Hindlimb muscle (tissue), 1 donor: ENCODE measurements at regions not wholly inside any gene's neighbourhood (a gene's known extent, or its start where the extent isn't known, plus 50 kb on each side); places are given as distances from the start of the nearest gene placed in this dataset.
"Not testable (repeated sequence)": the region's sequence is repeated elsewhere in the genome, so short reads cannot be mapped to it uniquely, and the experiment has no call there.

ENCODE experiments used
- DNase-seq: peaks from one replicate; pipeline ENCODE4 v3.0.0-alpha.2; 2013

DNA sequence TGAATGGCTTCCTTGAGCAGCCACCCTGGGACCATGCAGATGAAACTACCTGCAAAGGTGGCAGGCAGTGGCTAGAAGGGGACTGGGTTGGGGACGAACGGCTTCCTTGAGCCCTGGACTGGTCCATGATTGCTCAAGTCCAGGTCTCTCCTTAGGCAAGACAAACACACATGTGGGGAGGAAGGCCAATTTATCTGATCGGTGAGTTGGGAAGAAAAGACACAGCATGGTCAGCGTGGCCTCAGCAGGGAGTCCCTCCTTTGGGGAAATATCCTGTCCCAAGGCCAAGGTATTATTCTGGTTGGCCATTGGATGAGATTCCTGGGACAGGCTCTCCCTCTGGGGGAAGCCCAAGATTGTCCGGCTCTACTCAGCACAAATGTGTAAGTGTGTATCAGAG is 116.3 kb upstream of the ERG start:
- no peak for DNase-seq

DNA sequence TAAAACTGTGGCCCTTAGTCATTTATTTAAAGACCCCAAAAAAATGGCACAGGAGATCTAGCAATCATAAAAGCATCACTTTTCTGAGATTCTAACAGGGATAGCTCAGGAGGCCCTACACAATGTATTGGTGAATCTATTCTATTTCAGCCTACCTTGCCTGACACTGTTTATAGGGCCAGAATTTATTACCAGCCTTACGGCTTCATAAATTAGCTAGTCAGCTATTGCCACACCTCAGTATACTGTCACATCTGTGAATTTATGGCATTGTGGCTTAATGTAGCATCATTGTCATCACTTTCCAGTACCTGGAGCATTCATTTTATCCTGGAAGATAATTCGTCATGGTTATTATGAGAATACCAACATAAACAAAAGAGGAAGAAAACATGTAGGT is 121.2 kb upstream of the ERG start:
- no peak for DNase-seq

DNA sequence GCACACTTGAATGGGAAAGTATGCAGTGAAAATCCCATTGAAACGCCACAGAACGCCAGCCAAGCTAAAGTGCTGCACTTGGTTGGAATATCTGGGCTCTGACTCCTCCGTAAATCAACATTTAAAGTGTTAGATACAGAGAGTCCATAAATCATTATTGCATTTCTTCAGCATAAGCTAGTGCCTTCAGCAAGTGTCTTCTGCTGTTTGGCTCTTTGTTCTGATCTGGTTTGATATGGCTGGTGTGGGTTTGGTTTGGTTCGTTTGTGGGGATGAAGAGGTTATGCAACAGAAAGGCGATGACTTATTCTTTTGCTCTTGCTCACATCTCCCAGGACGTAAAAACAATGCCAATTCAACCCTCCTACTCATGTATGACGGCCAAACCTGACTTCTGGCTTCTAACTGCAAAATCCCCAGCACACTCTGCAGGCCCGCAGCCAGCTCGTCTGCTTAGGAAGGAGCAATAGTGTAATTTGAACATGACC is 121.8 kb upstream of the ERG start:
- peak; percentile 70 for DNase-seq

DNA sequence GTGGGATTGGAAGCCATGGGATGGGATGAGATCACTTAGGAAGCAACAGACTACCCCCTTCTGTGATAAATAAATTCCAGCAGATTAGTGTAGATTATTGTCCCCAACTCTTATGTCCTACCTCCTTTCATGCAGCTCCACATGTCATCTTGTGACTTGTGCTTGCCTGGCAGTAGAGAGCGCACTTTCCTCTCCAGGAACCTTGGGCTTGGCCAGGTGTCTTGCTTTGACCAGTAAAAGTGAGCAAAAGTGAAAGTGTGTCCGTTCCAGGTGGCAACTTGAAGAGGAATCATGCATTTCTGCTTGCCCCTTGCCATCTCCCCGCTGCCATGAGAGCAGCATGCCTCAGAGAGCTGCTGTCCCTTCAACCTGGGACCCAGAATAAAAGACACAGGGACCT is 122.9 kb upstream of the ERG start:
- DNase-seq, result no peak

DNA sequence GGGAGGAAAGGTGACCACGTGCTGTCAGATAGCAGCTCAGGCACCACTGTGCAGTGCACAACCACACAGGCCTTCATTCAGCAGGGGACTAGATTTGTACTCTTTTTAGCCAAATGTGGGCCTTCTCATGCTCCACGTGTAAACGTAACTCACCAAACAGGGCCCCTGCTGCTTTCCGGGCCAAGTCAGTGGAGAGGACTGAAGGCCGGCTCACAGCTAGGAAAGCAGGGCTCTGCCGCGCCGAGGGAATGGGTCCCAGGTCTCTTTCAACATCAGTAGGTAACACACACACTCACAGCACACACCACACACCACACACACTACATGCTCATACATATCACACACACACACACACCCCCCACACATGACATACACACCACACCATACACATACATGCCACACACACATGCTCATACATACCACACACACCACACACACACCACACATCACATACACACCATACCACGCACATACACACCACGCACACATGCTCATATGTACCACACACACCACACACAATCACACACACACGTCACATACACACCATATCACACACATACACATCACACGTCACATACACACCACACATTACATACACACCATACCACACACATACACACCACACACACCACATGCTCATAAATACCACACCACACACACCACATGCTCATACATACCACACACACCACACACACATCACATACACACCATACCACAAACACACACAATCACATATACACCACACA is 124.0 kb upstream of the ERG start:
- DNase-seq, result no peak

DNA sequence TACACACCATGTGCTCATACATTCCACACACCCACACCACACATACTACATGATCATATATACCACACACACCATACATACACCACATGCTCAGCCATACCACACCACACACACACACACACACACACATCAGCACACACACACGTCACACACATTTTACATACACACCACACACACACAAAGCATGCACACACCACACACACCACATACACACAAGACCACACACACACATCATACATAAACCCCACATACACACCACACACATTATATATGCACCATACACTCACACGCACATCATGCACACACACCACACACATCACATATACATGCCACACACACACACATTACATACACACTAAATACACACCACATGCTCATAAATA is 124.5 kb upstream of the ERG start:
- DNase-seq, result no peak

DNA sequence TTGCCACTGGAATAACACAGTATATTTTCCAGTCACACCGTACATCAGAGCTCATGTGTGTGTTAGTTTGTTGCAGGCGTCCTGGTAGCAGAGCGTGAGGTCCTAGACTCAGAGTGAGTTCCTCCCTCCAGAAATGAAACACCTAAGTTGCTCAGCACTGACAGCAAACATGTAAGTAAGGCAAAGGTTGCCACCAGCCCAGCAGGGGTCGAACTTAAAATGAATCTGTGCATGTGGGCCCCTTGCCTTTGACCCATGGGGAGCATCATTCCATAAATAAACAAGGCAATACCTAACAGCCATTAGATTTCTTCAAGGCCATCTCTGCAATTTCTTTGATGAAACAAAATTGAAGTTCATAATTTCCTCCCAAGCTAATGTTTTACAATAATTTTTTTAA is 125.3 kb upstream of the ERG start:
- no peak for DNase-seq

DNA sequence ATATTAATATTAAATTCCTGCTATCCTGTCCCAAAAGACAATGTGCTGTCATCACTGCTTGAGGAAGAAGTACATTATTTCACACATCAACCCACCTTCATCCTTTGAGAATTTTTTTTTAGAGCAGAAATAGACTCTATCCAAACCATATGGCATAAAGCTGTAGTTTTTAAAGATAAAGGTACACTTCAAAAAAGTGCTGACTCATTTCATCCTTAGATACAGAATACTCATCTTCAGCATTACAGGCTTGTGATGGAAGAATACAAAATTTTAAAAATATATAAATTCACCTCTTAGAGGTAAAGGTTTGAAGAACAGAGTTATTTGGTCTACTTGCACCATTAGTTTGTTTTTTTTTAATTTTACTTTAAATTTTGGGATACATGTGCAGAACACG is 126.7 kb upstream of the ERG start:
- DNase-seq, result no peak

DNA sequence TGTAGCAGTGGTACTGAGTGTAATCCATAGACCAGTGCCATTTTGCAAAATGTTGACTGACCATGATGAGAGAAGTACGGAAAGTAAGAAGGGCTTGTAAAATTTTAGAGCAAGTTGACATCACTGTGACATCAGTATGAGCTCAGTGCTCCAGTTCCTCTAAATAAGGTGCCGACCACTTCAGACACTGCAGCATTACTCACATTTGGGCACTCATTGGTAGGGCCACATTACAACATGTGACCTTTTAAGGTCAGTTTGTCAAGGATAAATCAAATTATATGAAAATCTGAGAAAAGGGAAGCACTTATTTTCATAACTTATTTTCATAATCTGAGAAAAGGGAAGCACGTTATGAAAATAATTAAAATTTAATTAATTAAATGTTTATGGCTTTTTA is 128.0 kb upstream of the ERG start:
- DNase-seq, result no peak

DNA sequence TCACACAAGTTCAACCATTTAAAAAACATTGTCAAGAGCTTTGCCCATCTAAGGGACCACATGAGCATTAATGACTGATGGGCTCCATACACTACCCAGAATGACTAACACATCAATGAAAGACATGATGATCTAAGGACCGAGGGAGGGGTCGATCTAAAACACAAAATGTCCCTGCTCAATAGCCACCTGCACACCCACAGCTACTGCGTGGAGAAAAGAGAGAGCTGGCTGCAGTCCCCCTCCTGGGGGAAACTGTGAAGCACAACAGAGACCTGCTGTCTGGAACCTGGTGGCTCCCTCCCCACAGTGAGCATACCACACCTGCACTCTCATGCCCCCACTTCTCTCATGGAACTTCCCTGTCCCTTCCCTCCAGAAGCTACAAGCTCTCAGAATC is 130.1 kb upstream of the ERG start:
- DNase-seq, result no peak

DNA sequence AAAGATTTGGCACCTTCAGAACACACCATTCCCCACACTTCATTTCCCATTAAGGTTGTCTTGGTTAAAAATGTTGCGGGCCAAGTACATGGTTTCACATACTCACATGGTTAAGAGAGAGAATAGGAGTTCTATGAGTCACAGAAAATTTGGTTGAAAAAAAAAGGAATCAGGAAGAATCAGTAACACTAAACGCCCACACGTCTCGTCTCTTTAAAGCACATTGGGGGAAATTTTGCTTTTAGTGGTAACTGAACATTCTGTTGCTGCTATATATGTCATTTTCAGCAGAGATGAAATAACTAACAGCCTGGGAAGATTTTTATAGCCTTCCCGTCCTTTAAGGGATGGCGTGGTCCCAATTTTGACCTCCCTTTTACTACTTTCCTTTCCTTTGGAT is 132.9 kb upstream of the ERG start:
- DNase-seq, result no peak

DNA sequence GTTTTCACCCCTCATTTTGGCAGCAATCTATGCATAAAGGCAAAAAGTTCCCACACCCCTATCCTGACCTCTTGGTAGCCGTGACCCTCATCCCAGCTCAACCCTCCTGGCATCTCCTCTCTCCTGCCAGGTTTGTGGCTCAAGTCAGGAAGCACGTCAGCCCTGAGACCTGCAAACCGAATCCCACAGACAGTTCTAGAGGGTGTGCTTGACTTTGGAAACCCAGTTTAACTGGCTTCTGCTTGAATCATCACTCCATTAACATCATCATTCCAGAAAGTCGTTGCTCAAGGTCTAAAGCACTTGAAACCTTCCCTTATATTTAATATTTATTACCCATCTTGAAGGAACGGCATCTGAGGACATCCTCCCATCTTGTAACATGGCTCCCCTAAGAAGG is 133.4 kb upstream of the ERG start:
- DNase-seq, result no peak

DNA sequence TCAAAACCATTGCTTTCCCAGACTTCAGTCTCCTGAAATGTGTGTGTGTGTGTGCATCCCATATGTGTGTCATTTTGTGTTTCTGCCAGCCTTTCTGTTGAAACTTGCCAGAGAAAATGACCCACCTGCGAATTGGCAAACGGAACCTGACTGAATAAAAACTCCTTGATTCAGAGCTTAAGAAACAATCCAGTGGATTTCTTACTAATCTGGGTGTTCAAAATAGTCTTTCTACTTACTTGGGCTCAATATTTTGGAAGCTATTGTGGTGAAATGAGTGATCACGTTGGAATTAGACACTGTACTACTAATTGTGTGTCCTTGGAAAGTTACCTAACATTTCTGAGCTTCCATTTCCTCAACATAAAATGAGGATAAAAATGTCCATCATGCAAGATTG is 138.9 kb upstream of the ERG start:
- no peak for DNase-seq

DNA sequence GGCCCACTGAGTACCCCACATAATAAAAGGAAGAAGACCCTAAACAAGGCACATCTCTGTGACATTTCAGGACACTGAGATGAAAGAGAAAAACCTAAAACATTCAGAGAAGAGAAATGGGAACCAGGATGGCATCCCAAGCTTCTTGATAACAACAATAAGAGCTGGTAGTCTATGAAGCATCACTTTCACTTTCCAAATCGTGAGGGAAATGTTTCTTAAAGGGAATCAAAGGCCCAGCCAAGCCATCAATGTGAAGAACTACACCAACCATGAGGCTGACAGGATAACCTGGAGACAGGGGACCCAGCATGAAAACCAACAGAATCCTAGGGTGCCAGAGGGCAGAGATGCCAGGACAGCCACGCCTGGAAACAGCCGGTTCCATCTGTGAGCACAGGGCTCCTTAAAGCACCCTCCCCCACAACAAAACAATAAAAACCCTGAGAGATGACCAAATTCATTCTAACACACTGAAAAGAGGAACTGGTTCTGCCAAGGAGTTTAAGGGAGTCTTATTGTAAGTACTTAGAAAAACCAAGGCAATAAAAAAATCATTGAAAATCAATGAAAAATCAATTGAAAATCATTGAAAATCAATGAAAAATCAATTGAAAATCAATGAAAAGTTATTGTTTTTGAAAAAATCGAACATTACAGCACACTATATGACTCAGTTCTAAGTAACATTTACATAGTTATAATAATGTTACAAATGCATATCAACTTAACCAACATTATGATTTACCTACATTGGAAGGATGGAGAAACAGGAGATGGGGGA is 141.5 kb upstream of the ERG start:
- no peak for DNase-seq

DNA sequence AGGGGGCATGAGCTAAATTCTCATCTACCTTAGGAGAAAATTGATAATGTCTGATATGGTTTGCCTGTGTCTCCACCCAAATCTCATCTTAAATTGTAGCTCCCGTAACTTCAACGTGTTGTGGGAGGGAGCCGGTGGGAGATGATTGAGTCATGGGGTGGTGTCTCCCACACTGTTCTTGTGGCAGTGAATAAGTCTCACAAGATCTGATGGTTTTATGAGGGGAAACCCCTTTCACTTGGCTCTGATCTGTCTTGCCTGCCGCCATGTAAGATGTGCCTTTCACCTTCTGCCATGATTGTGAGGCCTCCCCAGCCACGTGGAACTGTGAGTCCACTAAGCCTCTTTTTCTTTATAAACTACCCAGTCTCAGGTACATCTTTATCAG is 142.1 kb upstream of the ERG start:
- DNase-seq, result not testable (repeated sequence)

DNA sequence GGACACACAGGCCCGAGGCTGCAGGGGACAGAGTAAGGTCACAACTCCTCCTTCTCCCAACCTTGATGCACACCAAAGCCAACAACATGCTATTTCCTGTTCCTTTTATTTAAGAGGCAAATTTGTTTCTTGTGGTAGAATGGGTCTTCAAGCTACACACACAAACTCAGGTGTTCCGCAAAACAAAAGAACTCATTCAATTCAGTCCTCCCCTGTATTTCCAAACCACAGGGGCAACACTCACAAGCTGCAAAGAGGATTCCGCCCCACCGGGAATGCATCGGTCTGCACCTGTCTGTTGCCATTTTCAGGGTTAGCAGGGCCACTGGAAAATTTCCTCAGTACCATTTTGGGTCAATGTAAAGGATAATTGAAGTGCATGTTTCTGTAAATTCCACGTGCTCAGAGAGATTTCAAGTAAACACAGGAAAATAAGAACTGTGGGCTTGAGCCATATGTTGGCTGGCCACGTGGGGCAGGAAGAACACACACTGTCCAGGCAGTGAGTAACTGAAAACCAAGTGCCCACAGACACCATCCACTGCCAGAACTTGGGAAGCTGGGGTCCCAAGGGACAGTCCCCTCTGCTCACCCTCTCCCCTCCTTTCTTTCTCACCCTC is 145.2 kb upstream of the ERG start:
- DNase-seq, result no peak

DNA sequence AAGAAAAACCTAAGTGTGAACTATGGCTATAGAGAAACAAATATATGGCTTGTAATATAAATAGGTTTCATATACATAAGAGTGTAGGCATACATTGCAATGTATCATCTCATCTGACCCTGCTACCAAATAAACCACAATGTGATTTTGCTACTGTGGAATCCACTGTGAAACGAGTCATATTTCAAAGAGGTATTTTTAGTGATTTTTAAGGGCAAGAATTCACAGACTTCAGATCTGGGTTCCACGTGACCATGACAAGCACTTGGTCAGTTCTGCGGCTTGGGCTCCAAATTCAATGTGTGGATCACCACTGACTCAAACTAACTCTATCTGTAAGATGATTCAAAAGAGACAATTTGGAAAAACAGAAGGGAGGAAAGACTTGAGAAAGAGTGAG is 147.0 kb upstream of the ERG start:
- no peak for DNase-seq

DNA sequence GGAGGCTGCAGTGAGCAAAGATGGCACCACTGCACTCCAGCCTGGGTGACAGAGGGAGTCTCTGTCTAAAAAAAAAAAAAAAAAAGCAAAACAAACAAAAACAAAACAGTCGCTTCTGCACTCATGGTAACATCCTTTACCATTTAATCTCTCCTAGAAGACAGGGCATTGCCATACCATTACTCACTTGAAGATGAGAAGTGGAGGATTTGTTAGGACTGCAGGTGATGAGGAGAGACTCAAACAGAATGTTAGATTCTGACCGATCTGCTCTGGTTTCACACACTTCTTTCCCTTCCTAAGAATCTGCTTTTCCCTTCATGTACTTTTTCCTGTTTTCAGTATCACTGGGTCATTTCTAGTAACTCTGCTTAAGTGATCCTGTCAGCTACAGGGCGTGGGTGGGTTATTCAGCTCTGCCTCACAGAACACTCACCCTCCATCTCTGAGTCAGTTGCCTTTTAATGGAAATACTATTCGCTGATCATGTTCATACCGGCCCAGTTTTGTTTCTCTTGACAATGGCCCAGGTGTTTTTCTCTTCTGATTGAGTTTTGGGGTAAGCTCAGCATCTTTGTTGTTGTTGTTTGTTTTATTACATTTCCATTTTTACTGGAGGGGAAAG is 148.0 kb upstream of the ERG start:
- DNase-seq, result no peak

DNA sequence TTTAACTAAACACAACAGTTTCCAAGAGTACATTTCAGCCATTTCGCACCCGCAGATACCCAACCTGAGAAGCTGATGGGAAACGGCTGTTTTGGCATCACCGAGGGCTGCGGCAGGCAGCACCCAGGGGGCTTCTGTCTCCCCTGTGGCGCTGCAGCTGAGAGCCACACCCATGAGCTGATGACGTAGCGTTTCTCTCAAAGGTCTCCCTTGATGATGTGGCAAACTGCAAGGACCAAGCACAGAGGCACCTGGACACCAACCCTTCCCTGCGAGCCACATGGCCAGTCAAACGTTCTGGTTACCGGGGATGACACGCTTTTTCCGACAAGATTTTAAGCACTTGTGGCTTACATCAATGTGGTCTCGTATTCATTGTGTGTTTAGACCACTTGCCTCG is 150.8 kb upstream of the ERG start:
- no peak for DNase-seq

DNA sequence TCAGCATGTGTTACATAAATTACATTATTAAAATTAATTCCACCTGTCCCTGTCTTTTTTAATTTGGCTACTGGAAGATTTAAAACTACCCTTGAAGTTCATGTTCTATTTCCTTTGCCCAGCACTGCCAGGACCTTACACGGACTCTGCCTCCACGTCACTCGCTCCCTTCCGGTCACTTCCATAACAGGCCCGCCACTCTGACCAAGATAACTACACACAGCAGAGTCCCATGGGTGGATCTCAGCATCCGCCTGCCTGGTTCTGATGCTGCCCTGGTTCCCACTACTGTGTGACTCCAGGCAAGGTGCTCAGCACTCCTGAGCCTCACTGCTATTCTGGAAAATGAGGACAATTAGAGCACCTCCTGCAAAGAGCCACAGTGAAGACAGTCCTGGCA is 153.3 kb upstream of the ERG start:
- DNase-seq, result no peak

DNA sequence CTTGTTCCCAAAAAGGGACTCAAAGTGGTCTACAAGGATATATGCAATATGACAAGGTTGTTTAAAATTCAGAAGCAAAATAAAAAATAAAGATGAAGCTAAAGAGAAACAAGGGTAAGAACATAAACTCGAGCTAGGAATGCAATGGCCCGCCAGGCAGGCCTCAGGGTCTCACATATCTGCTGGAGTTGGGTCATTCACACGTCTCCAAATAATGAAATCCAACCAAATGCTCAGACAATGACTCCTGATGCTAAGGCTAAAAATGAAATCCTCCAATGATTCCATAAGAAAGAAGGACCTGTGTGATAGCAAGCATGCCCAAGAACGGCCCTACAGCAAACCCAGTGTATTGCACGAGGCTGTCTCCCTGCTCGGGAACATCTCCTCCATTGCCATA is 153.3 kb upstream of the ETS2 start:
- no peak for DNase-seq

DNA sequence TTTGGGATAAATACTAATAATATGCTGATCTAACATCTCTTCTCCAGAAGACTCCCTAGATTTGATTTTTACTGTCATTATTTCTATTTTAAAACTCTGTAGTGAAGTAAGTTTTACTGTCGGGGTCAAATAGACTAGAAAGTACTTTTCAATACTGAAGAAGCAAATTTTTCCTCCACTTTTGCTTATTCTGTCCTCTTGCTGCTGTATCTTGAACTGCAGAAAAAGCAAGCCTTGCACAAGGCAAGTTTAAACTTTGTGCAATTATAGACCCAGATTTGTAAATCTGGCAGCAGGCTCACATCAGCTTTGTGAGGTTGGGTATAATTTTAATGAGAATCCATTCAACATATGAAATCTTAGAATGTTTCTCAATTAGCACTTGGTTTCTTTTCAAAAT is 151.1 kb upstream of the ETS2 start:
- no peak for DNase-seq

DNA sequence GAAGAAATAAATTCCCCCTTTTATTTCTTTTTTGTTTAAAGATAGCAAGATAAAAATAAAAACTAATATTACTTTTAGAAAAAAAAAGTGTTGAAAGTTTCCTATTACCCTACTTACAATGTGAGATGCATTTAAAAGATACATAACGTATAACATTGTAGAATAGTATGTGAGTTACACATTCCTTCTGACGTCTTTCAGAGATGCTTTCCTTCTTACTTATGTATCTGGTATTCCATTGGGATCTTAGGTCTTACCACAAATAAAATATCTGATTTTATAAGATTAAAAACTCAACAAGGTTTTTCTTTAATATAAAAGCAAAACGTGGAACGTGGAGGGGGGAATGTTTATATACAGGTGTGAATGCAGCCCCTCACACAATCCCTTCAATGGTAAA is 147.2 kb upstream of the ETS2 start:
- no peak for DNase-seq

DNA sequence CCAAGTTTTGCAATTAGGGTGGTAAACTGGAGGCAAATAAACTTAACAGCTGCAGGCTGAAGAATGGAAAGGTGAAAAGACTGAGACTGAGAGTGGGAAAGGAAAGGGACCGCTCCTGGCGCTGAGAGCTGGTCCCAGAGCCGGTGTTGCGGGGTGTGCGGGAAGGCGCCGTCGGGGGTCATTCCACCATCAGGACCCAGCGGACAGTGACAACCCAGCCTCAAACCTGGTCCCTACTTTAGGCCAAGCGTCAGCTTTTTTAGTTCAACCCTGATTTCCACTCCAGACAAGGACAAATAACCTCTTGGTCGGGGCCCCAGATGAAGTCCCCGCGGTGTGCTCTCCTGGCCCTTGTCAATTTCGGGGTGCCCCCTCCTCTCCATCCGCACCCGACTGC is 145.8 kb upstream of the ETS2 start:
- no peak for DNase-seq
